Activated T-cell treated with anti-CD3 and anti-CD28 coated beads, Interleukin-2, amount 50 U/mL, for 72 hours (primary cell): ENCODE measurements at regions not wholly inside any gene's neighbourhood (a gene's known extent, or its start where the extent isn't known, plus 50 kb on each side); places are given as distances from the start of the nearest gene placed in this dataset.

Experiments
- ATAC-seq, 2 donors: fragments of 150-1000 bp; cut with Tn5 transposase; replicated peaks in 1 of 2; 2 replicates each; pipeline ENCODE4 v1.10.0; 2021; ENCODE audit warnings: moderate library complexity in 2 of 2, mild to moderate bottlenecking in 1 of 2
- DNase-seq, 2 donors: peaks; one replicate each; pipeline ENCODE4 v3.0.0; 2021 to 2022; ENCODE audit warnings: mixed read lengths in 1 of 2
- H3K27ac Mint-ChIP-seq: one replicate; pipeline ENCODE4 v1.8.0; 2022; ENCODE audit warnings: mild to moderate bottlenecking, moderate library complexity, mixed read lengths
- H3K27me3 Mint-ChIP-seq: one replicate; pipeline ENCODE4 v1.8.0; 2022; ENCODE audit warnings: low read depth, mixed read lengths
- H3K36me3 Mint-ChIP-seq, 2 donors: one replicate each; pipeline ENCODE4 v1.8.0; 2022; ENCODE audit warnings: mixed read lengths in 2 of 2, mild to moderate bottlenecking in 1 of 2; ENCODE audit not compliant: insufficient read depth in 2 of 2
- H3K4me1 Mint-ChIP-seq: one replicate; pipeline ENCODE4 v1.8.0; 2022; ENCODE audit warnings: low read depth, mixed read lengths
- H3K4me3 Mint-ChIP-seq, 2 donors: one replicate each; pipeline ENCODE4 v1.8.0; 2022; ENCODE audit warnings: mild to moderate bottlenecking in 2 of 2, mixed read lengths in 2 of 2, moderate library complexity in 2 of 2
- H3K9me3 Mint-ChIP-seq, 2 donors: one replicate each; pipeline ENCODE4 v1.8.0; 2022; ENCODE audit warnings: mixed read lengths in 2 of 2

- Mint-ChIP-seq H3K4me1 (peaks cover 5% of the 10 kb centered on the region), H3K36me3 (no peaks in the 10 kb centered on the region), H3K4me3 (no peak overlapping the region), H3K27me3 (peaks cover 32% of the 10 kb centered on the region), H3K9me3 (no peaks in the 10 kb centered on the region), H3K27ac (no peak overlapping the region)
- ATAC-seq, result no peak
- DNase-seq, result no peak
Observed at GRCh38 chr2:39547811-39548719, 111.0 kb upstream of the MAP4K3 start.

GRCh38 chr2:39549000-39549399 is 111.9 kb upstream of the MAP4K3 start:
- Mint-ChIP-seq H3K36me3 (no peaks in the 10 kb centered on the region), H3K4me1 (peaks cover 5% of the 10 kb centered on the region), H3K9me3 (no peaks in the 10 kb centered on the region), H3K27ac (no peak overlapping the region), H3K27me3 (peaks cover 32% of the 10 kb centered on the region), H3K4me3 (no peak overlapping the region)
- ATAC-seq (no peak), DNase-seq (no peak)

GRCh38 chr2:39549718-39550464 is 112.8 kb upstream of the MAP4K3 start:
- no peak overlapping the region for H3K4me3 Mint-ChIP-seq

GRCh38 chr2:39550701-39551285 is 113.7 kb upstream of the MAP4K3 start:
- no peak for ATAC-seq
- Mint-ChIP-seq H3K4me3 (no peak overlapping the region), H3K4me1 (peaks cover 5% of the 10 kb centered on the region)

More at GRCh38 chr2:39549718-39550464, 112.8 kb upstream of the MAP4K3 start:
- ATAC-seq, result no peak
- no peaks in the 10 kb centered on the region for H3K9me3 Mint-ChIP-seq
- DNase-seq, result no peak
- H3K4me1 Mint-ChIP-seq, result peaks cover 5% of the 10 kb centered on the region
- no peak overlapping the region for H3K27ac Mint-ChIP-seq
- peaks cover 24% of the 10 kb centered on the region for H3K27me3 Mint-ChIP-seq
- H3K36me3 Mint-ChIP-seq, result no peaks in the 10 kb centered on the region

GRCh38 chr2:39558906-39559305 is 106.8 kb upstream of the TMEM178A start:
- no peak for DNase-seq
- Mint-ChIP-seq H3K4me3 (no peak overlapping the region), H3K27me3 (no peaks in the 10 kb centered on the region), H3K27ac (no peak overlapping the region), H3K36me3 (peaks cover 8 to 15% of the 10 kb centered on the region in 2 donors), H3K9me3 (peaks cover 6 to 10% of the 10 kb centered on the region in 2 donors), H3K4me1 (no peaks in the 10 kb centered on the region)
- no peak for ATAC-seq

More at GRCh38 chr2:39550701-39551285, 113.7 kb upstream of the MAP4K3 start:
- no peaks in the 10 kb centered on the region for H3K9me3 Mint-ChIP-seq
- H3K27me3 Mint-ChIP-seq, result peaks cover 17% of the 10 kb centered on the region
- no peaks in the 10 kb centered on the region for H3K36me3 Mint-ChIP-seq
- DNase-seq, result no peak
- no peak overlapping the region for H3K27ac Mint-ChIP-seq

- no peak overlapping the region for H3K4me3 Mint-ChIP-seq
- ATAC-seq, result no peak
- no peak for DNase-seq
- no peak overlapping the region for H3K27ac Mint-ChIP-seq
- H3K9me3 Mint-ChIP-seq, result peaks cover 9 to 14% of the 10 kb centered on the region in 2 donors
- peaks cover 11 to 23% of the 10 kb centered on the region in 2 donors for H3K36me3 Mint-ChIP-seq
- no peaks in the 10 kb centered on the region for H3K4me1 Mint-ChIP-seq
- H3K27me3 Mint-ChIP-seq, result no peaks in the 10 kb centered on the region
Observed at GRCh38 chr2:39563572-39563971, 102.1 kb upstream of the TMEM178A start.

- Mint-ChIP-seq H3K4me1 (no peaks in the 10 kb centered on the region), H3K4me3 (no peak overlapping the region), H3K27me3 (no peaks in the 10 kb centered on the region), H3K9me3 (peaks cover 9 to 10% of the 10 kb centered on the region in 2 donors), H3K36me3 (peaks cover 9 to 18% of the 10 kb centered on the region in 2 donors), H3K27ac (no peak overlapping the region)
- DNase-seq (no peak), ATAC-seq (no peak)
Observed at GRCh38 chr2:39567507-39567906, 98.2 kb upstream of the TMEM178A start.

GRCh38 chr2:39568116-39568515 is 97.6 kb upstream of the TMEM178A start:
- H3K4me3 Mint-ChIP-seq, result no peak overlapping the region
- H3K9me3 Mint-ChIP-seq, result peaks cover 4 to 7% of the 10 kb centered on the region in 2 donors
- no peaks in the 10 kb centered on the region for H3K4me1 Mint-ChIP-seq
- H3K27me3 Mint-ChIP-seq, result peaks cover 6% of the 10 kb centered on the region
- no peak for ATAC-seq
- H3K27ac Mint-ChIP-seq, result no peak overlapping the region
- DNase-seq, result no peak
- peaks cover 7 to 15% of the 10 kb centered on the region in 2 donors for H3K36me3 Mint-ChIP-seq

- Mint-ChIP-seq H3K4me1 (no peaks in the 10 kb centered on the region), H3K4me3 (no peak overlapping the region), H3K27me3 (peaks cover 6% of the 10 kb centered on the region), H3K9me3 (peaks cover 4% of the 10 kb centered on the region in 2 donors), H3K36me3 (peaks cover 5 to 11% of the 10 kb centered on the region in 2 donors), H3K27ac (no peak overlapping the region)
- ATAC-seq (no peak), DNase-seq (no peak)
Observed at GRCh38 chr2:39568561-39569006, 97.1 kb upstream of the TMEM178A start.

GRCh38 chr2:39570130-39570555 is 95.6 kb upstream of the TMEM178A start:
- Mint-ChIP-seq H3K27me3 (peaks cover 6% of the 10 kb centered on the region), H3K27ac (no peak overlapping the region), H3K36me3 (peaks cover 0 to 2% of the 10 kb centered on the region in 2 donors), H3K9me3 (no peaks in the 10 kb centered on the region), H3K4me3 (no peak overlapping the region), H3K4me1 (no peaks in the 10 kb centered on the region)
- ATAC-seq (no peak), DNase-seq (no peak)

- DNase-seq (no peak), ATAC-seq (no peak)
- peaks cover 6% of the 10 kb centered on the region for H3K27me3 Mint-ChIP-seq
- no peak overlapping the region for H3K27ac Mint-ChIP-seq
- H3K36me3 Mint-ChIP-seq, result peaks cover 0 to 2% of the 10 kb centered on the region in 2 donors
- no peak overlapping the region for H3K4me3 Mint-ChIP-seq
- no peaks in the 10 kb centered on the region for H3K9me3 Mint-ChIP-seq
- no peaks in the 10 kb centered on the region for H3K4me1 Mint-ChIP-seq
Observed at GRCh38 chr2:39570614-39571013, 95.1 kb upstream of the TMEM178A start.

GRCh38 chr2:39571111-39571731 is 94.5 kb upstream of the TMEM178A start:
- H3K27me3 Mint-ChIP-seq, result peaks cover 6% of the 10 kb centered on the region
- H3K36me3 Mint-ChIP-seq, result peaks cover 0 to under 1% of the 10 kb centered on the region in 2 donors
- no peak for DNase-seq
- H3K27ac Mint-ChIP-seq, result no peak overlapping the region
- H3K4me1 Mint-ChIP-seq, result no peaks in the 10 kb centered on the region
- H3K4me3 Mint-ChIP-seq, result no peak overlapping the region
- H3K9me3 Mint-ChIP-seq, result peaks cover 0 to 2% of the 10 kb centered on the region in 2 donors
- no peak for ATAC-seq
